Activated T-helper 17 cell treated with anti-CD3 and anti-CD28 coated beads, Interleukin-2, amount 50 U/mL, for 72 hours (primary cell): ENCODE measurements at regions not wholly inside any gene's neighbourhood (a gene's known extent, or its start where the extent isn't known, plus 50 kb on each side); places are given as distances from the start of the nearest gene placed in this dataset.

Experiments
- ATAC-seq: fragments of 150-1000 bp; cut with Tn5 transposase; replicated peaks from 2 replicates; pipeline ENCODE4 v1.10.0; 2021; ENCODE audit warnings: mild to moderate bottlenecking, moderate library complexity
- H3K27ac Mint-ChIP-seq: one replicate; pipeline ENCODE4 v1.8.0; 2022; ENCODE audit warnings: mixed read lengths
- H3K27me3 Mint-ChIP-seq: one replicate; pipeline ENCODE4 v1.8.0; 2022; ENCODE audit warnings: mixed read lengths
- H3K36me3 Mint-ChIP-seq: one replicate; pipeline ENCODE4 v1.8.0; 2022; ENCODE audit warnings: low read depth, mild to moderate bottlenecking, mixed read lengths
- H3K4me1 Mint-ChIP-seq: one replicate; pipeline ENCODE4 v1.8.0; 2022; ENCODE audit warnings: mixed read lengths
- H3K4me3 Mint-ChIP-seq: one replicate; pipeline ENCODE4 v1.8.0; 2022; ENCODE audit warnings: mild to moderate bottlenecking, mixed read lengths
- H3K9me3 Mint-ChIP-seq: one replicate; pipeline ENCODE4 v1.8.0; 2022; ENCODE audit warnings: mixed read lengths

DNA sequence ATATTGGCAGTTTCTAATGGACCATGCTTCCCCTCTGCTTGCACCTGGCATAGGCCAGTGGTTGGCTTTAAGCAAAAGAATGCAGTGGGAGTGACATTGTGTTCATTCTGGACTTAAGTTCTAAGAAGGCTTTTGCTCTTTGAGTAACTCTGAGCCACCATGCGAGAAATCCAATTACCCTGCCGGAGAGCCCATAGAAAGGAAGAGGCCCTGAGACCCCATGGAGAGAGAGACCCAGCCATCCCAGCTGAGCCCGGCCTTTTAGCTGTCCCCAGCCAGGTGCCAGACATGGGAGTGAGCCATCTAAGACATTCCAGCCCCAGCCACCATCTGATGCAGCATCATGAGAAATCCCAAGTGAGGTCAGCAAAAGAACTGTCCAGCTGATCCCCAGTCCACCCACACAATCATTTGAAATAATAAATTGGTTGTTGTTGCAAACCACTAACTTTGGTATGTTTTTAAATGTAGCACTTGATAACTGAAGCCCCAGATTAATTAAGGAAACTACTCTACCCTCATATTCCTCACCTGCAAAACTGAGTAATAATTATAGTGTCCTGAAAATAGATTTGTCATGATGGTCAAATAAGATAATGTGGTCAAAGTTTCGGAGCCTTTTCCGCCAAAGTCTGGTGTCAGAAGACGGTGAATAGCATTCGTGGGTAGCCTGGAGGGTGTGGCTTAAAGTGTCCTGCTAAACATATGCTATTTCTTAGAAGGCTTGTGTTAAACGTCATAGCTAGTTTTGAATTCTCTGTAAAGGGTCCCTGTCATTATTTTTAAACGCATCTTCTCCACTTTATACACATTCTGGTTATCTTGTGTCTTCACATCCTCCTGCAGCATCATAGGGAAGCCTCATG lies 166.6 kb upstream of the PELI2 start:
- H3K27me3 Mint-ChIP-seq, result no peaks in the 10 kb centered on the region
- no peak overlapping the region for H3K27ac Mint-ChIP-seq
- H3K4me1 Mint-ChIP-seq, result no peaks in the 10 kb centered on the region
- H3K36me3 Mint-ChIP-seq, result no peaks in the 10 kb centered on the region
- no peaks in the 10 kb centered on the region for H3K9me3 Mint-ChIP-seq
- no peak overlapping the region for H3K4me3 Mint-ChIP-seq
- no peak for ATAC-seq

GRCh38 chr14:55954108-55954507 lies 164.1 kb upstream of the PELI2 start:
- no peaks in the 10 kb centered on the region for H3K27me3 Mint-ChIP-seq
- no peak for ATAC-seq
- no peak overlapping the region for H3K4me3 Mint-ChIP-seq
- H3K36me3 Mint-ChIP-seq, result no peaks in the 10 kb centered on the region
- no peaks in the 10 kb centered on the region for H3K4me1 Mint-ChIP-seq
- H3K27ac Mint-ChIP-seq, result no peak overlapping the region
- H3K9me3 Mint-ChIP-seq, result no peaks in the 10 kb centered on the region

DNA sequence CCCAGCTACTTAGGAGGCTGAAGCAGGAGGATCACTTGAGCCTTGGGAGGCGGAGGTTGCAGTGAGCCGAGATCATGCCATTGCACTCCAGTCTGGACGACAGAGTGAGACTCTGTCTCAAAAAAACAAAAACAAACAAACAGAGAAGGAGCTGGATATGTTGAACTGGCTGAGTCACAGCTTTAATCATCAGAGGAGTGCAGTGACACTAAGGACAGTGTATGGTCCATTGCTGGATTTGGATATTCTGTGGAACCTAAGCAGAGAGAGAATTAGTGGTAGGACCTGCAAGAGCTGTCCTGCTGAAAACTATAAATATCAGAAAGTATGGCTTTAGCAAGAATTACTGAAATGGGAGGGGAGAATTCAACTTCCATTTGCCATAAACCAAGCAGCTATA lies 163.0 kb upstream of the PELI2 start:
- H3K4me3 Mint-ChIP-seq, result no peak overlapping the region
- H3K9me3 Mint-ChIP-seq, result no peaks in the 10 kb centered on the region
- H3K36me3 Mint-ChIP-seq, result no peaks in the 10 kb centered on the region
- no peak overlapping the region for H3K27ac Mint-ChIP-seq
- no peak for ATAC-seq
- no peaks in the 10 kb centered on the region for H3K4me1 Mint-ChIP-seq
- no peaks in the 10 kb centered on the region for H3K27me3 Mint-ChIP-seq

DNA sequence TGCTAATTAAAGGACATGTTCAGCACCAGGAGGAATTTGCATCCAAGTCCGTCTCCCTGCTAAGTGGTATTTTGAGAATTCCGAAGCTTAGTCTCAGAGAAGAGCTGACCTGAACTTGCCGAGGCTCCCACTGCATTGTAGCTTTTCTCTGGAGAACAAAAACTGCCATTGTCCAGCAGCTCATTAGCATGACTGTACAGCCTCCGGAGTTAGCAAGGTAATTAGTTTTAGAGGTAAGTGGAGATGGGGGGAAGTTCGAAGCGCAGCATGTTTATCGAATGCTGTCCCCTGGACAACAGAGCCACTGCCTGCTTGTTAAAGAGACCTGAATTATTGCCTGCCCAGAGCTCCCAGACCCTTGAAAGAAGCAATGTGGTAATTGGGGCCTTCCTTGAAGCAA lies 160.3 kb upstream of the PELI2 start:
- Mint-ChIP-seq H3K27ac (no peak overlapping the region), H3K27me3 (no peaks in the 10 kb centered on the region), H3K9me3 (no peaks in the 10 kb centered on the region), H3K4me3 (no peak overlapping the region), H3K4me1 (no peaks in the 10 kb centered on the region), H3K36me3 (no peaks in the 10 kb centered on the region)
- ATAC-seq, result no peak

DNA sequence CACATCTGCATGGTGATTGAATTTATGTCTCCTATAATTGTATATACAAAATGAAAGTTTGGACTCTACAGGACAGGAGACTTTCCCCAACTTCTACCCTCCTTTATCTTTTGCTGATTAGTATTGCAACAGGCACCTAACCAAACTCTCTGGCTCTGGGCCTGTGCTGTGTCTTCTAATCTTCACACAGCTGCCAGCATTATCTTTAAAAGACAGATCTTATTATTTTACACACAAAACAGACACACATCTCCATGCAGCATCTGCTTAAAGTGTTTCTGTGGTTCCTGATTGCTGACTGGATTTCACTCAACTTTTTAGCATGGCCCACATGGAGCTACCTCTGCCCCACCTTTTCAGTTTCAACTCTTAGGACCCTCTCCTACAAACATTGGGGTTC lies 154.9 kb upstream of the PELI2 start:
- no peak overlapping the region for H3K27ac Mint-ChIP-seq
- no peaks in the 10 kb centered on the region for H3K27me3 Mint-ChIP-seq
- H3K9me3 Mint-ChIP-seq, result no peaks in the 10 kb centered on the region
- H3K4me3 Mint-ChIP-seq, result no peak overlapping the region
- H3K36me3 Mint-ChIP-seq, result no peaks in the 10 kb centered on the region
- H3K4me1 Mint-ChIP-seq, result no peaks in the 10 kb centered on the region
- ATAC-seq, result no peak

DNA sequence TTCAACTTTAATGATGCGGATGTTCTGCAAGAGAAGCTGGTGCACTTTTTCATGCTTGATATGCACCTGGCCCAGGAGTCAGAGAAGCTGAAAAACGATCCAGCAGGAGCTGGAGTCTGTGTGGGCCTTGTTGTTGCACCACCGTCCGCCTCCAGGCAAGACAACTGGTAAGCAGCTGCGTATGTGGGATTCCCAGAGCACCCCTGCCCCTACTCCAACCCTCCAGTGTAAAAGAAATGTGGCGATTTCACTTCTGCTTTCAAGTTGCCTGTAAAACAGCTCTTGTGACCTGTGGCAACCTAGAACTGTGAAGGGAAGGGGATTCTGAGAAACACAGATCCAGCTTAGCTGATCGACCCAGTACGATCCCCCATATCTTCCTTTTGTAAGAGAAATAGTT lies 154.1 kb upstream of the PELI2 start:
- H3K27ac Mint-ChIP-seq, result no peak overlapping the region
- H3K4me1 Mint-ChIP-seq, result no peaks in the 10 kb centered on the region
- ATAC-seq, result no peak
- H3K36me3 Mint-ChIP-seq, result no peaks in the 10 kb centered on the region
- no peaks in the 10 kb centered on the region for H3K9me3 Mint-ChIP-seq
- no peak overlapping the region for H3K4me3 Mint-ChIP-seq
- H3K27me3 Mint-ChIP-seq, result no peaks in the 10 kb centered on the region

GRCh38 chr14:55964821-55965220 lies 153.4 kb upstream of the PELI2 start:
- Mint-ChIP-seq H3K9me3 (no peaks in the 10 kb centered on the region), H3K36me3 (no peaks in the 10 kb centered on the region), H3K4me1 (no peaks in the 10 kb centered on the region), H3K4me3 (no peak overlapping the region), H3K27ac (no peak overlapping the region), H3K27me3 (no peaks in the 10 kb centered on the region)
- no peak for ATAC-seq

DNA sequence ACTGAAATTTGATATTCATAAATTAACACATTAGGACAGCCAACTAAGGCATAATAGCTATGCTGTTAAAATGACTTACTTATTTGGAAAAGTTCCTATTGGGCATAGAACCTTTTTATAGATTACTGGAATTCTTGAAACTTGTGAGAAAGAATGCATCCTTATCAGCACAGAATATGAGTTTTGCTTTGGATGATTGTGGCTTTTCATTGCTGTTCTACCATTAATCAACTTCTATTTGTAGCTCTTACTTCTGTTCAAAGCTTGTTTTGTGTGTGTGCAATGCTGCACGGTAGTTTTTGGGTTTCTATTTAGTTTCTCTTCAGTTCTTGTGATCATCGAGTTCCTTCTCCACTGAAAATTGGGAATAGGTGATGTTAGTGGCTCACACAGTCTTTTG lies 152.4 kb upstream of the PELI2 start:
- Mint-ChIP-seq H3K4me1 (no peaks in the 10 kb centered on the region), H3K27me3 (no peaks in the 10 kb centered on the region), H3K9me3 (no peaks in the 10 kb centered on the region), H3K4me3 (no peak overlapping the region), H3K36me3 (no peaks in the 10 kb centered on the region), H3K27ac (no peak overlapping the region)
- ATAC-seq, result no peak

- Mint-ChIP-seq H3K4me1 (no peaks in the 10 kb centered on the region), H3K27ac (no peak overlapping the region)
- ATAC-seq, result no peak
Observed at GRCh38 chr14:55968741-55969140, 149.5 kb upstream of the PELI2 start.

DNA sequence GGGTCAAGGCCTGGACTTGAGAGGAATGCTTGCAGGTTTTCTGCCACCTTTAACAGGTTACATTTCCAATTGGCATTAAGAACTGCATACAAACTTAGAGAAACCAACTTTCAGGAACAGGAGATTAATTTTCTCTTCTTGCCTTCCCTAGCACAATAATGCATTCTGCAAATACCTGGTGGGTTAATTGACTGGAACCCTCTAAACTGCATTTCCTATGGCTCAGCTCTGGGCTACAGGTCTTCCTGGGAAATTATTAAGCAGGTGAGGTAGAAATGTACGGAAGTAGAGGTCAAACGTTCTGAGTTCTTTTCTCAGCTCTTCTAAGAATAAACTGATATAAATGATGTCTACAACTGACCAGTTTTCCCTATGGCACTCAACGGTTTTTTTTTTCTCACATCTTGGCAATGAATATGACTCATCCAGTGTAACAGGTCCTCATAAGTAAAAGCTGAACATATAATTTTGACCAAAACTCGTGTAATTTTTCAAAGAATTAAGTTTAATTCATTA lies 144.9 kb upstream of the PELI2 start:
- Mint-ChIP-seq H3K27me3 (no peaks in the 10 kb centered on the region), H3K27ac (no peak overlapping the region), H3K4me3 (no peak overlapping the region), H3K9me3 (no peaks in the 10 kb centered on the region), H3K4me1 (no peaks in the 10 kb centered on the region), H3K36me3 (no peaks in the 10 kb centered on the region)
- ATAC-seq, result no peak

More at GRCh38 chr14:55968741-55969140, 149.5 kb upstream of the PELI2 start:
- Mint-ChIP-seq H3K36me3 (no peaks in the 10 kb centered on the region), H3K9me3 (no peaks in the 10 kb centered on the region), H3K27me3 (no peaks in the 10 kb centered on the region), H3K4me3 (no peak overlapping the region)

- Mint-ChIP-seq H3K9me3 (no peaks in the 10 kb centered on the region), H3K4me1 (no peaks in the 10 kb centered on the region), H3K27me3 (no peaks in the 10 kb centered on the region), H3K36me3 (no peaks in the 10 kb centered on the region), H3K27ac (no peak overlapping the region), H3K4me3 (no peak overlapping the region)
- no peak for ATAC-seq
Observed at GRCh38 chr14:55973911-55974630, 144.1 kb upstream of the PELI2 start.

DNA sequence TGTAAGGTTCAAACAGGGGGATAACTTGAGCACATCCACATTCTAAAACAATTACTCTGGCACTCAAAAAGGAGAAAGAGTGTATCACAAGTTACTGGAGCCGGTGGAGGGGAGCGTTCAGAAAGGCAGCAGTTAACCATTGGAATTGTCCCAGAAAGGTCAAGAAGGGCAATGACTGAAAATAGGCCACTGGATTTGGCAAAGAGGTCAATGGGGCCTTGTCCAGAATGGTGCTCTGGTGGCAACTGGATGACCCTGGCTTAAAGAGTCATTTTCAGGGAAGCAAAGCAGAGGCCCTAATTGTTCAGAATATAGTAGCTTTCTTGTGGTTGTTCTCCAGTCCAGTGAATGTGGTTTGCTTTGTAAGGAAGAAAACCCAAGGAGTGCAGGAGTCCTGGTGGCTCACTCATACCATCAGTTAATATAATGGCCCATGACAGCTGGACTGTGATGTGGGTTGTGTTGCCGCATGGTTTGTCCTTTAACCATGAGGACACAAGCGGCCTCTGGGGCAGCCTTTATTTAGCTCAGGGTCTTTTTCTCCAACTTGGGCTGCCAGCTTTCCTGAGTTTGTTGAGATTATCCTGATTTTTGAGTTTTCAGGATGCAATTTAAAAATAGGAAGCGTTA lies 142.8 kb upstream of the PELI2 start:
- Mint-ChIP-seq H3K9me3 (peaks cover 5% of the 10 kb centered on the region), H3K27me3 (no peaks in the 10 kb centered on the region), H3K36me3 (no peaks in the 10 kb centered on the region), H3K4me3 (no peak overlapping the region), H3K27ac (no peak overlapping the region), H3K4me1 (no peaks in the 10 kb centered on the region)
- ATAC-seq, result no peak

- H3K27me3 Mint-ChIP-seq, result no peaks in the 10 kb centered on the region
- H3K4me1 Mint-ChIP-seq, result no peaks in the 10 kb centered on the region
- H3K27ac Mint-ChIP-seq, result no peak overlapping the region
- peaks cover 8% of the 10 kb centered on the region for H3K9me3 Mint-ChIP-seq
- H3K4me3 Mint-ChIP-seq, result no peak overlapping the region
- no peak for ATAC-seq
- H3K36me3 Mint-ChIP-seq, result no peaks in the 10 kb centered on the region
Observed at GRCh38 chr14:55976219-55976618, 142.0 kb upstream of the PELI2 start.

DNA sequence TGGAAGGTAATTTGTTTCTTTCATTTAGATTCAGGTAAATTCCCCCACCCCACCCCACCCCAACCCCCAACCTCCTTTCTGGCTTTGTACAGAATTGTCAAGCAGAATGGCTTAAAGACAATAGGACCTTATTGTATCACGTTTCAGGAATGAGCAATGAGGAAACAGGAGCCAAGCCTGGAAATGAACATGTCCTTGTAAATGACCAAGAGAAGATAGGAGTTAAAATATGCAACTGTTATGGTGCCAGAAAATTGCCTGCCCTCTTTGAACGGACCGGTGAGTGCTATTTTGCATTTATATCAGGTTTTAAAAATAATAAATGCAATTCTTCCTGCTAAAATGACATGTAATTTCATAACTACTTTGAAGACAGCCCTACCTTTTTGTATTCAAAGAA lies 141.6 kb upstream of the PELI2 start:
- Mint-ChIP-seq H3K27ac (no peak overlapping the region), H3K36me3 (no peaks in the 10 kb centered on the region), H3K27me3 (no peaks in the 10 kb centered on the region), H3K9me3 (peaks cover 10% of the 10 kb centered on the region), H3K4me1 (no peaks in the 10 kb centered on the region), H3K4me3 (no peak overlapping the region)
- no peak for ATAC-seq
